ENCODE measurements at regions not wholly inside any gene's neighbourhood (a gene's known extent, or its start where the extent isn't known, plus 50 kb on each side); places are given as distances from the start of the nearest gene placed in this dataset.

DNA sequence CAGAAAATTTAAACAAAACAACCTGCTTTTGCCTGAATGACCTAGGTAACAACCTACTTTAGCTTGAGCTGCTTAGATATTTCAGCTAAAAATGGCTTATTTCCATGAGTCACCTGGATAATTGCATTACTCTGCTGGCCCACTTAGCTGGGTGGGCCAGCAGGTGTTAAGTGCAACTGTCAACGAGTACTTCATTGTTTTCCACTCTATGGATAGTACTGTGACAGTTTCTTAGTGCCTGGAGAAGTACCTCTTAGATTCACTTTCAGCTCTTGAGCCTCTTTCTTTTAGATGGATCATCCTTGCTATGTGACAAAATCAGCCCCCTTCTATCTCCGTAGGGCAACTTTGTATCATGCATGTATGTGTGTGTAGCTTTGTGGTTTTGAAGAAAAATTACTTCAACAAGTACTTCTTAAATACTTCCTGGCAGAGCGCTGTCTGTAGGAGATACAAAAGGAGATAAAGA, 368.2 kb upstream of the ATP2B1 start:
- TF ChIP-seq, protein P1, sequence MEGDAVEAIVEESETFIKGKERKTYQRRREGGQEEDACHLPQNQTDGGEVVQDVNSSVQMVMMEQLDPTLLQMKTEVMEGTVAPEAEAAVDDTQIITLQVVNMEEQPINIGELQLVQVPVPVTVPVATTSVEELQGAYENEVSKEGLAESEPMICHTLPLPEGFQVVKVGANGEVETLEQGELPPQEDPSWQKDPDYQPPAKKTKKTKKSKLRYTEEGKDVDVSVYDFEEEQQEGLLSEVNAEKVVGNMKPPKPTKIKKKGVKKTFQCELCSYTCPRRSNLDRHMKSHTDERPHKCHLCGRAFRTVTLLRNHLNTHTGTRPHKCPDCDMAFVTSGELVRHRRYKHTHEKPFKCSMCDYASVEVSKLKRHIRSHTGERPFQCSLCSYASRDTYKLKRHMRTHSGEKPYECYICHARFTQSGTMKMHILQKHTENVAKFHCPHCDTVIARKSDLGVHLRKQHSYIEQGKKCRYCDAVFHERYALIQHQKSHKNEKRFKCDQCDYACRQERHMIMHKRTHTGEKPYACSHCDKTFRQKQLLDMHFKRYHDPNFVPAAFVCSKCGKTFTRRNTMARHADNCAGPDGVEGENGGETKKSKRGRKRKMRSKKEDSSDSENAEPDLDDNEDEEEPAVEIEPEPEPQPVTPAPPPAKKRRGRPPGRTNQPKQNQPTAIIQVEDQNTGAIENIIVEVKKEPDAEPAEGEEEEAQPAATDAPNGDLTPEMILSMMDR (IDR thresholded peaks at IDR 0.05), result no peak
- no peak for TF ChIP-seq POLR2A (IDR thresholded peaks at IDR 0.05)
